H1 (cell line): ENCODE measurements at regions not wholly inside any gene's neighbourhood (a gene's known extent, or its start where the extent isn't known, plus 50 kb on each side); places are given as distances from the start of the nearest gene placed in this dataset.

Experiments used
- CTCF ChIA-PET: fragments of 300-600 bp; sonication (Branson Sonifier 250); formaldehyde crosslinking; loops from one replicate; lab custom pipeline; 2021; ENCODE audit not compliant: partially characterized antibody; lab: Charles Lee
- POLR2A ChIA-PET: fragments of 300-600 bp; sonication (Branson Sonifier 250); formaldehyde crosslinking; loops from one replicate; lab custom pipeline; 2021; ENCODE audit warnings: inconsistent platforms; ENCODE audit not compliant: partially characterized antibody; lab: Charles Lee
- DNase-seq, 2 experiments: peaks; one replicate each; pipeline versions ENCODE4 v3.0.0 to v3.0.0-alpha.2; 2010 to 2022; ENCODE audit warnings: low spot score in 2 of 2, low read depth in 1 of 2, mixed read lengths in 1 of 2
- FAIRE-seq: peaks from 2 replicates; lab custom pipeline; 2011; peaks lifted over from hg19 to GRCh38; lab: Jason Lieb, UNC
- H2AFZ ChIP-seq: 2 replicates; pipeline ENCODE4 v1.8.1; 2012; ENCODE audit warnings: low read length, inconsistent platforms
- H2AK5ac ChIP-seq: 2 replicates; pipeline ENCODE4 v1.6.1; 2013; ENCODE audit warnings: low read depth, low read length
- H2BK120ac ChIP-seq: replicated peaks from 2 replicates; pipeline ENCODE3; 2013; ENCODE audit warnings: low read depth, low read length, inconsistent platforms
- H2BK12ac ChIP-seq: 2 replicates; pipeline ENCODE4 v1.6.1; 2013; ENCODE audit warnings: low read depth, low read length
- H2BK15ac ChIP-seq: 2 replicates; pipeline ENCODE4 v1.6.1; 2013; ENCODE audit warnings: low read length
- H2BK20ac ChIP-seq: 2 replicates; pipeline ENCODE4 v1.6.1; 2013; ENCODE audit warnings: low read length
- H2BK5ac ChIP-seq: 2 replicates; pipeline ENCODE4 v1.6.1; 2013; ENCODE audit warnings: low read depth, low read length
- H3K14ac ChIP-seq: 2 replicates; pipeline ENCODE4 v1.6.1; 2013; ENCODE audit warnings: inconsistent platforms; ENCODE audit not compliant: insufficient read length
- H3K18ac ChIP-seq: 2 replicates; pipeline ENCODE4 v1.6.1; 2013; ENCODE audit warnings: low read length; ENCODE audit errors: extremely low read depth
- H3K23ac ChIP-seq: 2 replicates; pipeline ENCODE4 v1.6.1; 2013; ENCODE audit warnings: inconsistent platforms; ENCODE audit not compliant: insufficient read length
- H3K23me2 ChIP-seq: 2 replicates; pipeline ENCODE4 v1.6.1; 2013; ENCODE audit warnings: low read depth, low read length
- H3K27ac ChIP-seq: 2 replicates; pipeline ENCODE4 v1.6.1; 2011; ENCODE audit warnings: low read depth, low read length, inconsistent platforms
- H3K27me3 ChIP-seq, 4 experiments: replicated peaks in 1 of 4; 1 replicate in 1 of 4; 2 replicates in 3 of 4; pipeline versions ENCODE4 v1.6.1 to v1.8.1; 2011 to 2013; ENCODE audit warnings: low read length in 3 of 4, mild to moderate bottlenecking in 3 of 4, inconsistent platforms in 2 of 4, mixed read lengths in 2 of 4, moderate library complexity in 1 of 4; ENCODE audit not compliant: control insufficient read depth in 3 of 4, insufficient read depth in 3 of 4; ENCODE audit errors: extremely low read depth in 1 of 4
- H3K36me3 ChIP-seq, 4 experiments: 2 replicates each; pipeline versions ENCODE4 v1.6.1 to v1.8.1; 2011 to 2013; ENCODE audit warnings: mild to moderate bottlenecking in 4 of 4, low read length in 3 of 4, moderate library complexity in 2 of 4, control low read depth in 1 of 4, inconsistent platforms in 1 of 4; ENCODE audit not compliant: insufficient read depth in 4 of 4, control insufficient read depth in 2 of 4
- H3K4ac ChIP-seq: replicated peaks from 2 replicates; pipeline ENCODE3; 2013; ENCODE audit warnings: low read length, low read depth, mixed read lengths, inconsistent platforms; ENCODE audit not compliant: insufficient read length
- H3K4me1 ChIP-seq, 4 experiments: replicated peaks in 1 of 4; 1 replicate in 1 of 4; 2 replicates in 3 of 4; pipeline versions ENCODE4 v1.6.1 to v1.8.1; 2011 to 2013; ENCODE audit warnings: low read length in 3 of 4, inconsistent platforms in 2 of 4, mixed read lengths in 1 of 4; ENCODE audit not compliant: insufficient read depth in 4 of 4, control insufficient read depth in 3 of 4
- H3K4me2 ChIP-seq, 2 experiments: 2 replicates each; pipeline versions ENCODE4 v1.6.1 to v1.8.1; 2011 to 2013; ENCODE audit warnings: low read depth in 2 of 2, low read length in 2 of 2, control low read depth in 1 of 2, inconsistent platforms in 1 of 2, mild to moderate bottlenecking in 1 of 2; ENCODE audit not compliant: insufficient read depth in 1 of 2
- H3K4me3 ChIP-seq, 4 experiments: fragments of 200-600, 300-600 bp in 1 of 4; sonication (generic), shearing (Covaris generic), sonication (Bioruptor Twin) in 1 of 4; 2 replicates each; pipeline versions ENCODE4 v1.5.1 to v1.8.1; 2011 to 2016; ENCODE audit warnings: low read length in 4 of 4, low read depth in 3 of 4, control low read depth in 2 of 4, inconsistent platforms in 2 of 4, mild to moderate bottlenecking in 2 of 4, mixed read lengths in 1 of 4, moderate library complexity in 1 of 4; ENCODE audit not compliant: insufficient read depth in 2 of 4; ENCODE audit errors: extremely low read depth in 1 of 4
- H3K56ac ChIP-seq: replicated peaks from 2 replicates; pipeline ENCODE3; 2013; ENCODE audit warnings: low read depth, mild to moderate bottlenecking, mixed read lengths, low read length, inconsistent platforms; ENCODE audit not compliant: insufficient read length
- H3K79me1 ChIP-seq: 2 replicates; pipeline ENCODE4 v1.6.1; 2013; ENCODE audit warnings: low read depth, low read length, control low read depth
- H3K79me2 ChIP-seq, 2 experiments: 2 replicates each; pipeline versions ENCODE4 v1.6.1 to v1.8.1; 2012 to 2013; ENCODE audit warnings: low read length in 2 of 2, mild to moderate bottlenecking in 2 of 2, inconsistent platforms in 1 of 2; ENCODE audit not compliant: insufficient read depth in 2 of 2, control insufficient read depth in 1 of 2
- H3K9ac ChIP-seq, 4 experiments: replicated peaks in 1 of 4; 1 replicate in 1 of 4; 2 replicates in 3 of 4; pipeline versions ENCODE4 v1.6.1 to v1.8.1; 2011 to 2013; ENCODE audit warnings: low read depth in 3 of 4, low read length in 3 of 4, control low read depth in 2 of 4, mild to moderate bottlenecking in 2 of 4, moderate library complexity in 2 of 4, inconsistent platforms in 1 of 4; ENCODE audit errors: extremely low read depth in 1 of 4
- H3K9me3 ChIP-seq, 2 experiments: 2 replicates each; pipeline versions ENCODE4 v1.6.1 to v1.8.1; 2012 to 2013; ENCODE audit warnings: mild to moderate bottlenecking in 2 of 2, moderate library complexity in 2 of 2, control low read depth in 1 of 2, inconsistent platforms in 1 of 2, low read depth in 1 of 2, low read length in 1 of 2, mixed read lengths in 1 of 2; ENCODE audit not compliant: insufficient read depth in 2 of 2
- H4K20me1 ChIP-seq, 2 experiments: replicated peaks in 1 of 2; 2 replicates each; pipeline versions ENCODE3 to v1.8.1; 2011 to 2013; ENCODE audit warnings: inconsistent platforms in 2 of 2, low read length in 2 of 2, mild to moderate bottlenecking in 1 of 2; ENCODE audit not compliant: insufficient read depth in 2 of 2, control insufficient read depth in 1 of 2
- H4K5ac ChIP-seq: 2 replicates; pipeline ENCODE4 v1.6.1; 2013; ENCODE audit warnings: low read length, low read depth, mixed read lengths, inconsistent platforms; ENCODE audit not compliant: insufficient read length
- H4K8ac ChIP-seq: 2 replicates; pipeline ENCODE4 v1.8.0; 2013; ENCODE audit warnings: mild to moderate bottlenecking, moderate library complexity, low read length, inconsistent platforms; ENCODE audit not compliant: insufficient read depth; ENCODE audit errors: extremely low read depth
- H4K91ac ChIP-seq: replicated peaks from 2 replicates; pipeline ENCODE3; 2013; ENCODE audit warnings: low read length, mixed read lengths, inconsistent platforms; ENCODE audit not compliant: insufficient read length
- BCL11A ChIP-seq, 2 experiments: IDR thresholded peaks; one replicate each; pipeline ENCODE4 v1.6.1; 2011; ENCODE audit warnings: low read depth in 2 of 2, low read length in 2 of 2, mild to moderate bottlenecking in 2 of 2
- CREB1 ChIP-seq: IDR thresholded peaks from 2 replicates; pipeline ENCODE4 v1.6.1; 2012; ENCODE audit warnings: inconsistent platforms
- MAFK ChIP-seq: IDR thresholded peaks from 2 replicates; pipeline ENCODE4 v1.6.1; 2012; ENCODE audit warnings: low read depth, mild to moderate bottlenecking, improper control_type of control experiment, low read length
- SIRT6 ChIP-seq: IDR thresholded peaks from one replicate; pipeline ENCODE4 v1.7.1; 2012; ENCODE audit warnings: low read length, inconsistent platforms
- SP2 ChIP-seq: IDR thresholded peaks from 2 replicates; pipeline ENCODE4 v1.6.1; 2012; ENCODE audit warnings: mild to moderate bottlenecking, low read length, inconsistent platforms
- WGBS, 2 experiments: shearing (Covaris generic) in 1 of 2; methylation state at CpG; one replicate each; pipeline versions ENCODE4 v1.1.6 to v1.1.7; 2013 to 2015; ENCODE audit warnings: low lambda C conversion rate in 2 of 2, mixed read lengths in 2 of 2, inconsistent platforms in 1 of 2, low coverage in 1 of 2, missing lambda C conversion rate in 1 of 2; ENCODE audit not compliant: insufficient replicate concordance in 2 of 2, insufficient coverage in 1 of 2, insufficient read length in 1 of 2; ENCODE audit errors: extremely low coverage in 1 of 2, missing lambda C conversion rate in 1 of 2; 5-methylcytosine and 5-hydroxymethylcytosine counted together

GRCh38 chr13:18971576-18972219, 209.9 kb downstream of the TUBA3C start:
- H3K18ac ChIP-seq: no peak overlapping the region
- no peaks in the 10 kb centered on the region for H3K23me2 ChIP-seq
- WGBS, 2 experiments: 86% methylated on average over 4 of the region's 4 CpGs; no CpG with 5 or more reads in 1 of the 2 experiments
- no peak overlapping the region for H3K27ac ChIP-seq
- no peak overlapping the region for H3K23ac ChIP-seq
- H2BK120ac ChIP-seq: no peak overlapping the region
- no peak overlapping the region for H4K91ac ChIP-seq
- DNase-seq: no peak
- H3K27me3 ChIP-seq: no peaks in the 10 kb centered on the region
- no peak overlapping the region for H2BK5ac ChIP-seq
- no peak for TF ChIP-seq BCL11A (IDR thresholded peaks at IDR 0.05; ENCODE audit: low read depth in 2 of 2, low read length in 2 of 2)
- TF ChIP-seq SP2: no peak
- no peak for TF ChIP-seq CREB1
- no peak for TF ChIP-seq MAFK
- no peak for TF ChIP-seq SIRT6
- H3K36me3 ChIP-seq: no peaks in the 10 kb centered on the region
- H4K8ac ChIP-seq: no peak overlapping the region
- no peak overlapping the region for H2AK5ac ChIP-seq
- no peaks in the 10 kb centered on the region for H3K4me1 ChIP-seq
- H3K4me3 ChIP-seq: no peak overlapping the region
- H2BK20ac ChIP-seq: no peak overlapping the region
- no peak overlapping the region for H3K56ac ChIP-seq
- H3K4me2 ChIP-seq: no peak overlapping the region
- H2AFZ ChIP-seq: no peak overlapping the region
- no peak overlapping the region for H2BK15ac ChIP-seq
- no peak overlapping the region for H3K14ac ChIP-seq
- no peaks in the 10 kb centered on the region for H4K20me1 ChIP-seq
- H3K79me1 ChIP-seq: no peaks in the 10 kb centered on the region
- H3K9ac ChIP-seq: no peak overlapping the region
- ChIA-PET POLR2A (no interaction called here), CTCF (no interaction called here)
- H3K9me3 ChIP-seq: peaks cover 71 to 86% of the 10 kb centered on the region in 2 experiments
- H2BK12ac ChIP-seq: no peak overlapping the region
- H3K79me2 ChIP-seq: no peaks in the 10 kb centered on the region
- H4K5ac ChIP-seq: no peak overlapping the region
- no peak for FAIRE-seq
- H3K4ac ChIP-seq: no peak overlapping the region
